ENCODE measurements at regions not wholly inside any gene's neighbourhood (a gene's known extent, or its start where the extent isn't known, plus 50 kb on each side); places are given as distances from the start of the nearest gene placed in this dataset.

- TF ChIP-seq, protein P1, sequence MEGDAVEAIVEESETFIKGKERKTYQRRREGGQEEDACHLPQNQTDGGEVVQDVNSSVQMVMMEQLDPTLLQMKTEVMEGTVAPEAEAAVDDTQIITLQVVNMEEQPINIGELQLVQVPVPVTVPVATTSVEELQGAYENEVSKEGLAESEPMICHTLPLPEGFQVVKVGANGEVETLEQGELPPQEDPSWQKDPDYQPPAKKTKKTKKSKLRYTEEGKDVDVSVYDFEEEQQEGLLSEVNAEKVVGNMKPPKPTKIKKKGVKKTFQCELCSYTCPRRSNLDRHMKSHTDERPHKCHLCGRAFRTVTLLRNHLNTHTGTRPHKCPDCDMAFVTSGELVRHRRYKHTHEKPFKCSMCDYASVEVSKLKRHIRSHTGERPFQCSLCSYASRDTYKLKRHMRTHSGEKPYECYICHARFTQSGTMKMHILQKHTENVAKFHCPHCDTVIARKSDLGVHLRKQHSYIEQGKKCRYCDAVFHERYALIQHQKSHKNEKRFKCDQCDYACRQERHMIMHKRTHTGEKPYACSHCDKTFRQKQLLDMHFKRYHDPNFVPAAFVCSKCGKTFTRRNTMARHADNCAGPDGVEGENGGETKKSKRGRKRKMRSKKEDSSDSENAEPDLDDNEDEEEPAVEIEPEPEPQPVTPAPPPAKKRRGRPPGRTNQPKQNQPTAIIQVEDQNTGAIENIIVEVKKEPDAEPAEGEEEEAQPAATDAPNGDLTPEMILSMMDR (optimal IDR thresholded peaks at IDR 0.05 in 1 of 3, IDR thresholded peaks at IDR 0.05 in 1 of 3, conservative IDR thresholded peaks at IDR 0.05 in 1 of 3; ENCODE audit: extremely low read depth in 1 of 3, insufficient read depth in 2 of 3, low read length in 3 of 3): no peak
- no peak for TF ChIP-seq EZH2 (IDR thresholded peaks at IDR 0.05; ENCODE audit: low read length)
Measured at GRCh38 chr7:17044861-17045260, 163.1 kb upstream of the AGR3 start.

All from keratinocyte (primary cell).